Heart right ventricle (tissue), 16 donors: ENCODE measurements at regions not wholly inside any gene's neighbourhood (a gene's known extent, or its start where the extent isn't known, plus 50 kb on each side); places are given as distances from the start of the nearest gene placed in this dataset.

ENCODE experiments used
- ATAC-seq, 8 donors: fragments of 200-7000 bp; cut with Tn5 transposase; one replicate each; pipeline ENCODE4 v1.9.1; 2020; ENCODE audit warnings: mild to moderate bottlenecking in 8 of 8, moderate library complexity in 8 of 8, moderate number of reproducible peaks in 1 of 8
- DNase-seq, 2 donors: peaks; one replicate each; pipeline ENCODE4 v3.0.0-alpha.2; 2020
- H3K27ac ChIP-seq, 10 donors: fragments of 200-600 bp; sonication (generic) in 2 of 10; one replicate each; pipeline versions ENCODE4 v1.5.0 to v1.8.0; 2020 to 2022; ENCODE audit warnings: mild to moderate bottlenecking in 3 of 10
- H3K27me3 ChIP-seq, 7 donors: fragments of 200-600 bp; one replicate each; pipeline ENCODE4 v1.8.0; 2021 to 2022; ENCODE audit warnings: mild to moderate bottlenecking in 2 of 7
- H3K36me3 ChIP-seq, 9 donors: fragments of 200-600 bp; sonication (generic) in 1 of 9; one replicate each; pipeline versions ENCODE4 v1.5.0 to v1.8.0; 2020 to 2022; ENCODE audit warnings: mild to moderate bottlenecking in 2 of 9
- H3K4me1 ChIP-seq, 9 donors: fragments of 200-600 bp; sonication (generic) in 1 of 9; one replicate each; pipeline versions ENCODE4 v1.5.0 to v1.8.0; 2020 to 2022; ENCODE audit warnings: mild to moderate bottlenecking in 4 of 9
- H3K4me3 ChIP-seq, 10 donors: fragments of 200-600 bp; sonication (generic) in 2 of 10; one replicate each; pipeline versions ENCODE4 v1.5.0 to v1.8.0; 2020 to 2022; ENCODE audit warnings: mild to moderate bottlenecking in 7 of 10, moderate library complexity in 2 of 10
- H3K9me3 ChIP-seq, 11 donors: fragments of 200-600 bp in 10 of 11; sonication (generic) in 2 of 11; one replicate each; pipeline versions ENCODE4 v1.5.0 to v1.8.0; 2013 to 2022; ENCODE audit warnings: mild to moderate bottlenecking in 2 of 11, control low read depth in 1 of 11, moderate library complexity in 1 of 11
- CTCF ChIP-seq, 9 donors: fragments of 200-600 bp; sonication (generic) in 2 of 9; IDR thresholded peaks; one replicate each; pipeline versions ENCODE4 v1.5.0 to v1.8.0; 2021 to 2022; ENCODE audit warnings: antibody characterized with exemption in 9 of 9, mild to moderate bottlenecking in 5 of 9, moderate library complexity in 1 of 9
- WGBS, 2 donors: extraction: QIAGEN DNeasy Blood & Tissue Kit; methylation state at CpG; one replicate each; pipeline ENCODE4 v1.1.7; 2013; ENCODE audit warnings: inconsistent platforms in 1 of 2; 5-methylcytosine and 5-hydroxymethylcytosine counted together
- intact Hi-C, 10 donors: fragments of 100-400 bp; cut with DNase I; formaldehyde crosslinking; loops; one replicate each; pipeline versions ENCODE4 v1.11.1 to v1.14.2; 2022
- donor health status: Arrhythmogenic right ventricular cardiomyopathy.
- donor health status: ischemic (EF 13 %, LVEDD 7.1; RV severe dilation, severe dysfunction).
- donor health status: healthy with polysubstance abuse.
- donor health status: DM: no; HTN: yes; CAD: no.
- donor health status: DM: no; HTN: no; CAD: no.
- donor health status: ischemic (EF 25% LVEDD 6.9; RV normal size, moderate dysfunction).
- donor health status: ischemic (EF 25% LVEDD 5.7; RV mildly dilated, moderate dysfunction).
- donor health status: healthy.
- donor health status: DM: yes; HTN: yes; CAD: no.
- donor health status: Ischemic cardiomyopathy.
- donor health status: ischemic (EF 35%, LVEDD 5.7; RV mildly dilated, moderate dysfunction).
- donor health status: nonischemic (EF 11% LVEDD 7.7; RV severe dilation, severe dysfunction).
- donor health status: DM: yes; HTN: yes; CAD: no.
- donor health status: PGD.
- donor health status: ischemic (EF 29% LVEDD 5.4; RV normal size, mild dysfunction).
- donor health status: nonischemic (EF 23%, LVEDD 6.1; RV moderate dilation, normal function).

- Histone ChIP-seq H3K27ac (no peak overlapping the region), H3K9me3 (no peaks in the 10 kb centered on the region), H3K27me3 (peaks cover 0 to 7% (median 0%) of the 10 kb centered on the region in 7 donors), H3K4me3 (no peak overlapping the region), H3K36me3 (no peaks in the 10 kb centered on the region), H3K4me1 (no peaks in the 10 kb centered on the region)
- no peak for TF ChIP-seq CTCF (IDR thresholded peaks at IDR 0.05)
- 49 to 54% methylated on average over 5 of the region's 5 CpGs for WGBS, 2 donors
- DNase-seq (no peak), ATAC-seq (no peak)
- intact Hi-C loops = no loop called here
Measured at GRCh38 chr2:114192362-114192761, 250.1 kb upstream of the DPP10 start.

- no peak for TF ChIP-seq CTCF (IDR thresholded peaks at IDR 0.05)
- Histone ChIP-seq H3K4me1 (no peaks in the 10 kb centered on the region), H3K27ac (no peak overlapping the region), H3K4me3 (no peak overlapping the region), H3K9me3 (peaks cover 0 to 4% (median 0%) of the 10 kb centered on the region in 11 donors), H3K36me3 (no peaks in the 10 kb centered on the region), H3K27me3 (no peaks in the 10 kb centered on the region)
- DNase-seq (no peak), ATAC-seq (no peak)
- WGBS, 2 donors = 73 to 74% methylated on average over 3 of the region's 3 CpGs
- intact Hi-C loops = no loop called here
Measured at GRCh38 chr2:114201781-114202180, 240.7 kb upstream of the DPP10 start.

- intact Hi-C loops = no loop called here
- no peak for TF ChIP-seq CTCF (IDR thresholded peaks at IDR 0.05)
- ATAC-seq = no peak
- Histone ChIP-seq H3K9me3 (peaks cover 0 to 4% (median 0%) of the 10 kb centered on the region in 11 donors), H3K4me3 (no peak overlapping the region), H3K4me1 (no peaks in the 10 kb centered on the region), H3K36me3 (no peaks in the 10 kb centered on the region), H3K27me3 (peaks cover 0 to 3% (median 0%) of the 10 kb centered on the region in 7 donors), H3K27ac (no peak overlapping the region)
- WGBS, 2 donors = 46 to 84% methylated on average over 1 of the region's 1 CpG
- DNase-seq = no peak
Measured at GRCh38 chr2:114203679-114204078, 238.8 kb upstream of the DPP10 start.

- 79 to 80% methylated on average over 3 of the region's 3 CpGs for WGBS, 2 donors
- no peak for DNase-seq
- no peaks in the 10 kb centered on the region for H3K9me3 ChIP-seq
- H3K27ac ChIP-seq = no peak overlapping the region
- TF ChIP-seq CTCF (IDR thresholded peaks at IDR 0.05) = no peak
- no peak overlapping the region for H3K4me3 ChIP-seq
- intact Hi-C loops = no loop called here
- no peaks in the 10 kb centered on the region for H3K4me1 ChIP-seq
- H3K27me3 ChIP-seq = peaks cover 0 to 4% (median 0%) of the 10 kb centered on the region in 7 donors
- ATAC-seq = no peak
- no peaks in the 10 kb centered on the region for H3K36me3 ChIP-seq
Measured at GRCh38 chr2:114213808-114214207, 228.6 kb upstream of the DPP10 start.
